Activated T-cell treated with anti-CD3 and anti-CD28 coated beads for 48 hours (primary cell): ENCODE measurements at regions not wholly inside any gene's neighbourhood (a gene's known extent, or its start where the extent isn't known, plus 50 kb on each side); places are given as distances from the start of the nearest gene placed in this dataset.
"Not testable (repeated sequence)": the region's sequence is repeated elsewhere in the genome, so short reads cannot be mapped to it uniquely, and the experiment has no call there.

Experiments
- DNase-seq: peaks from one replicate; pipeline ENCODE4 v3.0.0-alpha.2; 2020; ENCODE audit warnings: low read depth

DNA sequence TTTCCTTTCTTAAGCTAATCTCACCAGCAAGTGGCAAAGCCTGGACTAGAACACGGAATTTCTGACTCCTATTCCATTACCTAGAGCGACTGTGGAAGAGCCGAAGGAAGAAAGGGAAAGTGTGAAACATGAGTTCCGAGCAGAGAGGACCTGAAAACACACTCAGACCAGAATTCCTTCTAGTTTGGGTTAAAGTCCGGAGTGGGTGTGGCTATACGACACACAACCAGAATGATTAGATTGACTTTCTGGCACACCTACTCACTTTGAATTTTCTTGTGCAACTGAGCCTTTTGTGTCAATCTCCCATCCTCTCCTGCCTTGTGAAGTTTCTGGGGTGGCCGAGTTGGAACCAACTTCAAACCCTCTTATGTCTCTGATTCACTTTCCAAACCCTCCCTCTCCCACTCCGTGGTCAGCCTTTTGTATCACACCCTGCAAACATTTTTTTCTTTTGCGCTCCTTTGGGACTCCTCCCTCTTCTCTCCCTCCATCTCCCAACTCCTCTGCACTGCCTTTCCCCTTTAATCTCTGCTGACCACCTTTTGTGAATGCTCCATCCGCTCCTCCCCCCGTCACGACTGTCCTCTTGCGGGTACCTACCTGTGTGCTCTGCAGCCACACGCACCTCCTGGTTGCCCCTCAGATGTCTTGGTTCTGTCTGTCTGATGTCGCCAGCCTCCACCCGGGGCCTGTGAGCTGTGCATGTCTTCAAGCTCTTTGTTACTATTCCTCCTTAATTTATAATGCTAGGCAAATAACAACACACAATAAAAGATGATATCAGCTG lies 86.3 kb upstream of the BLID start:
- DNase-seq, result no peak

DNA sequence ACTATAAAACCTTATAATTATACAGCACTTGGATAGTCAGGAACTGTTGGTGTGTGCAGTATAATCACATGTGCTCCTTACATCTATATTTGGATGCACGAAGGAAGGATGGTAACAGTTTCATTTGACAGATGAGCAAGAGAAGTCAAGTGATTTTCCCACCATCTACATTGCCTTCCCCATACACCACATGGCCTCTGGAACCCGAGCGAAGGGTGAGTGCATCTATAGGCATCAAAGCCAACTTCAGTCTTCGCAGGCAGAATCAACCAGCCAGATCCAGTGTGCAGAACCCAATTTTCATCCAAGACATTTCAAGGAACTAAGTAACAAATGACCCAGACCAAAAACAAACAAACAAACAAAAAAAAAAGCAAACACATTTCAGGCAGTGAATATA lies 85.1 kb upstream of the BLID start:
- no peak for DNase-seq

DNA sequence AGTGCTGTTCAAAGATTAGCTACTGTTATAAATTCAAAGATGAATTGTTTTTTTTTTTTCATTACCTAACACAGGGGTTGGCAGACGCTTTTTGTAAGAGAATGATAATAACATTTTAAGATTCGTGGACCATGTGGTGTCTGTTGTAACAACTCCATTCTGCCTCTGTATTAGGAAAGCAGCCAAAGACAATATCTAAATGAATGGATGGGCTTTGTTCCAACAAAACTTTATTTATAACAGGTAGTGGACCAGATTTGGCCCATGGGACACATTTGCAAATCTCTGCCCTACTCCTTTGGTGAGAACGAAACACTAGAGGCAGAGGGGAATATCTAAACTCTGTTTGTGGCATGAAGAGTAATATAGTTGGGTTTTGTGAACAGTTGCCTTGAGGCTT lies 83.6 kb upstream of the BLID start:
- no peak for DNase-seq

DNA sequence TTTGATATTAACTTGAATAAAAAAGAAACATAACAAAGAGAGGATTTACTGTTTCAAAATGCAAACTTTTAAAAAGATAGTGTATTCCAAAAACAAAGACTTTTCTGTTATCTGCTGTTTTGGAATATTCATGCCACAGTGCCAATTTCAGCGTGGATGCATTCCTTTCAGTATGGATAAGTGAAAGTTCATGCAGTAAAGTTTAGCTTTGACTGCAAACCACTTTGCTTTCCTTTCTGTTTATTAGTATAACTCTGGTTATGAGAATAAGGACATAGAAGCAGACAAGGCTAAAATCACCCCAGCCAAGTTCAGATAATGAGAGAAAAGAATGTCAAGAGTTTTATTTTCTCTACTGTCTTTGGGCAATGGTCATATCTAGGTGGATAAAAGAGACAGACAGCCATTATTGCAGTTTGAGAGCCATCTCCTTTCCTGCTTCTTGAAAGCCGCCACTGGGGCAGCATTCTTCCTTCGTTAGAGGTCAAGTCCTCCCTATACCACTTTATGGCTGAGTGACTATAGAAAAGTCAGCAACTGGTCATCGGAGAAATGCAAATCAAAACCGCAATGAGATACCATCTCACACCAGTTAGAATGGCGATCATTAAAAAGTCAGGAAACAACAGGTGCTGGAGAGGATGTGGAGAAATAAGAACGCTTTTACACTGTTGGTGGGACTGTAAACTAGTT lies 82.4 kb upstream of the BLID start:
- no peak for DNase-seq

DNA sequence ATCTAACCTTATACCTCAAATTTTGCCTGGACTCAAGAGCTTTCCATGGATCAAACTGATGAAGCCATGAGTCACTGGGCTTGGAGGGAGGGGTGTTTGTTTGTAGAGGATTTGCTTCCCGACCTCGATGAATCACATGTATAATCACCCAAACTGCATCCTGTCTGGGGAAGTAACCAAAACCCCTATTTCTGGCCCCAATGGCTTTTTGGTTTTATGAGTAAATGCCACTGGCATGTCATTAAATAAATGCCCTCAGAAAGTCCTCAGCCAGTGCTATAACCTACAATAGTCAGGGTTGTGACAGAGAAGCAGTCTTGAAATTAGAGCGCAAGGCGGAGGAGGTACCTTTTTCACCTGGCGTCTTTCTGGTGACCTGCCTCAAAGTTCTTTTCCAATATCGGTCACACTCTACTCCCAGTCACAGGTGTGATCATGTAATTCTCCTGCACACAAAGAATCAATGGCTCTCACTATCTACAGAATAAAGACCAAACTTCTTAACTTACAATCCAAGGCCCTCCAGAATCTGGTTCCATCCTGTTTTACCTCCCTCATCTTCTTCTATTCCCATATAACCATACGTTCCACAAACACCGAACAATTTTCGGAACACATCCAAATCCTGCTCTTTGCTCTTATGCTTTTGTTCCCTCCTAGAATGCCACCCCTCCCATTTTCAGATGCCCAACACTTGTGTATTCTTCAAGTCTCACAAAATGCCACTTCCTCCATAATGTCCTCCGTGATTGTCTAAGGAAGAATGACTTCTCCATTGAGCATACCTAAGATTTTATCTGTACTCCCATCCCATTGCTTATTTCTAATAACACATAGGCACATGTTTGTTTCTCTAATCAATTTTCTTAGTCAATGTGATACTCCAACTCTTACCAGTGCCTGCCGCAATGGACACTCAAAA lies 81.3 kb upstream of the BLID start:
- no peak for DNase-seq

DNA sequence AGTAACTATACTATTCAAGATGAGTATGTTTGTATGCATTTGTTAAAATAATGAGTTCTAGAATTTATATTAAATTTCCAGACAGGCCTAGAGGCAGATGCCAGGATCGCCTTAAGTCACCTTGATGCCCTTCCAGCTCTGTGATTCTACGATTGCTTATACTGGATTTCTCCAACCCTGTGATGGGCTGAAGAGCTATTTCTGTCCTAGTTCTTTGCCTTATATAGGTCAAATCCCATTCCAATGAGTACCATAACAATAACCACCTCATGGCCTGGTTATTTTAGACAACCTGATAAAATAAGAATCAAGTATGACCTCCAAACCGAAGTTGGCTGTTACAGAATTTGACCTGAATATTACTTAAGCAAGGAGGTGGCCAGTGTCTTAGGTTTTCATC lies 79.8 kb upstream of the BLID start:
- DNase-seq, result no peak

DNA sequence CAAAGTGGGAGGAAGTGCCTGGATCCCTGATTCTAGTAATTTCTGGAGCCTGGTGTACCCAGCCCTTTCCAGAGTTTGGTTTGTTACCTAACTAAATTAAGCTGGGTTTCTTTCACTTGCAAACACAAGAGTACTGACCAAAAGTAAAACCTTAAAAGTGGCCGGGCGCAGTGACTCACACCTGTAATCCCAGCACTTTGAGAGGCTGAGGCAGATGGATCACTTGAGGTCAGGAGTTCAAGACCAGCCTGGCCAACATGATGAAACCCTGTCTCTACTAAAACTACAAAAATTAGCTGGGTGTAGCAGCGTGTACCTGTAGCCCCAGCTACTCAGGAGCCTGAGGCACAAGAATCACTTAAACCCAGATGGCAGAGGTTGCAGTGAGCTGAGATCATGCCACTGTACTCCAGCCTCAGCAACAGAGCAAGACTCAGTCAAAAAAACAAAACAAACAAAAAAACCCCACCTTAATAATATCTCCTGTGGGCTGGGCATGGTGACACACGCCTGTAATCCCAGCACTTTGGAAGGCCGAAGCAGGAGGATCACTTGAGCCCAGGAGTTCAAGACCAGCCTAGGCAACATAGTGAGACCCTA lies 78.0 kb upstream of the BLID start:
- not testable (repeated sequence) for DNase-seq

DNA sequence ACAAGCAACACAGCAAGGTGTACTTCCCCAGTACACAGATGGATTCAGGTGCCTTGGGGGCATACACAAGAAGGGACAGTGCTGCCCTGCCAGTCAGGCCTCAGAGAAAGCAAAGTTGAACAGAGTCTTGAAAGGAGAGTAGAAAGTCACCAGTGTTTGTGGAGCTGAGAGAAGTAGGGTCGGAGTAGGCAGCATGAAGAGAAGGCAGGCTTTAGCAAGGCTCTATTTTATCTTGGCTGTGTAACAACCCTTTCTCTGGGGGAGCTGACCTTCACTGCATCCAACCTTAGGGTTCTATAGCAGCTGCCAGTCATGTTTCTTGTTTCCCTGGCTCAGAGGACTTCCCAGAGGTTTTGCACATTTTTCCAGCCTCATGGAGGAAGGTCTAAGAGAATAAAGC lies 77.4 kb upstream of the BLID start:
- DNase-seq, result no peak

DNA sequence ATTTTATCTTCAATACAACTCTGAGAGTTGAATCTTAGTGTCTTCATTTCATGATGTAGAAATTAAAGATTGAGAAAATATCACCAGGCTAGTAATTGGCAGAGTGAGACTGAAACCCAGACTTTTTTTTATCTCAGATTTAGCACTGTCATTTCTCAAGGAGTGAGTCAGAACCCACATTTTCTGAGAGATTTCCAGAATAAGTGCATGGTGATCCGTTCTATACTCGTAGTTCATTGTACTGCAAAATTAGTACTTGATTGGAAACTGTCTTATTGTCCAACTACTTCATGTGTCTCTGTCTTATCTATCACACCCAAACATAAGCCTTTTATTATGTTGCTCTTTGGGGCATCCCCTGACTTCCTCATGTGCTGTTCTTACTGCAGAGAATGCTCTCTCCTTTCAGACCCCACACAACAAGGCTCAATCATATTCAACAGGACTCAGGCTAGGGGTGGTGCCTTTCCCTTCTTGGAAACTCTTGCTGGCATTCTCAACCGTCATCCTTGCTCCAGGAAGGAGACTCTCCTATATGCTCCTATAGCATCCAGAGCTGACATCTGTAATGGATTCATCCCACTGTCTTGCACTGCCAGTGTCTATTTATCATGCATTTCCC lies 76.7 kb upstream of the BLID start:
- no peak for DNase-seq

DNA sequence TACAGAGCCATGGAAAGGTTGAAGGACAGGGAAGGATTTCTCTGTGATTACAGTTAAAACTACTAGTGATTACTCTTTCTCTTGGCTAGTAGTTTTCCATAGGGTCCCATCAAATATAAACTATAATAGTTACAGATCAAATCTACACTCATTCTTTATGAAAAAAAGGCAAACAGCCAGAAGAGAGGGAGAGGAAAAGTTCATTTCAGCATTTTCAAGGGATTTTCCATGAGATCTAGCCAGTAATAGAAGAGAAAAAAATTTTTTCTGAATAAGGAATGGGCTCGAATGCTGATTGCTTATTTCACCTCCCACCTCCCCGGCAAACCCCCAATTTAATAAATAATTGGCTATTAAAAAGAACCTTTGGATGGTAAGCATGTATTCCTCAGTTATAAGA lies 74.8 kb upstream of the BLID start:
- no peak for DNase-seq

DNA sequence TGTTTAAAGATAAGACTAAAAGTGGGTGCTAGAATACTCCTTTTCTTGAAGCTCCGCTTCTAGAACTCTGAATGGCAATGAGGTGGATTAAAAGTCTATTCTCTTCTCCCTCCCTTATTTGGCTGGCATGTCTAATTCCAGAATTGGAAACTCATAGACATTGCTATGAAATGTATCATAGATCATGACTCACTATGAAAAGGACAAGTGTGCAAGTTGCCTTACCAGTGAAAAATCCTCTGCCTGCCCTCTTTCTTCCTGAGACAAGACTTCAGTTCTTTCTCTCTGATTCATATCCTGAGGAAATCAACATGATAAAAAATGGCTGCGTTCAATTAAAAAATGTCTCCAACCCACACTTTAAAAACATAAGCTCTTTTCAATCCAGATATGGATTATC lies 73.2 kb upstream of the BLID start:
- DNase-seq, result no peak

DNA sequence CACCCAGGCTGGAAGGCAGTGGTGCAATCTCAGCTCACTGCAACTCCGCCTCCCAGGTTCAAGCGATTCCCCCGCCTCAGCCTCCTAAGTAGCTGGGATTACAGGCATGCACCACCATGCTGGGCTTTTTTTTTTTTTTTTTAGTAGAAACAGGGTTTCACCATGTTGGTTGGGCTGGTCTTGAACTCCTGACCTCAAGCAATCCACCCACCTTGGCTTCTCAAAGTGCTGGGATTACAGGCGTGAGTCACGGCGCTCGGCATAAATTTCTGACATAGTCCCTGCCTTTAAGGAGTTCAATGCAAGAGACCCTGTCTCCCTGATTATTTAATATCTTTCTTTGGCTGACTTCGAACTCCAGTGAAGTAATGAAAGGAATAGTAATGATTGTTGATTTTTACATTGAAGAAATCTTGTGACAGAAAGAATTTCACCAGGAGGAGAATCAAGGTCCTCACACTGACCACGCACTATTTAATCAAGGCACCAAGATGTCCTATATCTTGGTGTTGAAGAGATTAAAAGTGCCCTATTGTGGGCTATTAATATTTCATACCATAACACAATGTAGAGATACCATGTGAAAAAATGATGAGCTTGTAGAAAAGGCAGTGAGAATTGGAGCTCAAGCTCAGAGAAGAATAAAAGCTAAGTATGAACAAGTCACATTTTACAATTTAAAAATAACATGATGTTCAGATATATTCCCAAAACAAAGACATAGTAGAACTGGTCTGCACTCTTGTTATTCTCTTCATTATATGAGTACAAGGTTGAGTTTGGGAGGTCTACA lies 71.6 kb upstream of the BLID start:
- no peak for DNase-seq

DNA sequence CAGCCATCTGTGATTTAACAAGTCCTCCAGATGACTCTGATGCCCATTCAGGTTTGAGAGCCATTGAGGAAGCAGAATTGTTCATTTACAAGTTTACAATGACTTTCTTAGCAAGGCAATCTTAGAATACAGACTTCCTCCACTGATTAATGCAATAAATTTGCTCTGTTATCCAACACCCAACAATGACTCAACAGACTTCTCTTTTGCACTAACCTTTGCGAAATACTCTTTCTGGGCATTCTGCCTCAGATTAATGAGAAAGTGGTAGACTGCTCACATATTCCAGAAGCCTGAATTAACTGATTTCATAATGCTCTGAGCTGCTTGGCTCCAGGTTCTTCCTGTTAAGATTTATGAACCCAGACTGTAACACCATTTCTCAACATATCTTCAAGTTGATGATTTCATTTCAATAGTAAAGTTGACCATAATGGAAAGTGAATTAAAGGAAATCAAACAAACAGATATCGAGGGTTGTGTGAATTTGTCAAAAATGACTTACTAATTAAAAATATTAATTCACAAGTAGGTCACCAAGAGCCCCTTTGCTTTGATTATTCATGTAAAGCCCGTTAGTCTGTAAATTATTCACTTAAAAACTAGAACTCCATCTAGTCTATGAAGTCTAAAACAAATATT lies 70.5 kb upstream of the BLID start:
- no peak for DNase-seq

DNA sequence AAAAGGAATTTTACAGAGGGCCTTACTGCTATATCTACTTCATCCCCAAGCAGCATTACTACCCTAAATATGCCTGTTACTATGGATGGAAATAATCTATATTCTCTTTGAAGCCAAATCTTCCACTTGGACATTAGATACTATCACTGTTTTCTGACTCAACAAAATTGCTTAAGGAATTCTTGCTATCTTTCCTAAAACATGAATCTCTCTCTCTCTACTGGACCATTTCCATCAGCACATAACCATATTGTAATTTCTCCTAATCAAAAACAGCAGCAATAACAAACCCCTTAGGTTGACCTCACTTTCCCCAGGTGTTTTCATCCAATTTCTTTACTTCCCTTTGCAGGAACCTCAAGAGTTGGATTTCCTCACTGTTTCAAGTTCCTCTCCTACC lies 67.9 kb upstream of the BLID start:
- DNase-seq, result no peak

DNA sequence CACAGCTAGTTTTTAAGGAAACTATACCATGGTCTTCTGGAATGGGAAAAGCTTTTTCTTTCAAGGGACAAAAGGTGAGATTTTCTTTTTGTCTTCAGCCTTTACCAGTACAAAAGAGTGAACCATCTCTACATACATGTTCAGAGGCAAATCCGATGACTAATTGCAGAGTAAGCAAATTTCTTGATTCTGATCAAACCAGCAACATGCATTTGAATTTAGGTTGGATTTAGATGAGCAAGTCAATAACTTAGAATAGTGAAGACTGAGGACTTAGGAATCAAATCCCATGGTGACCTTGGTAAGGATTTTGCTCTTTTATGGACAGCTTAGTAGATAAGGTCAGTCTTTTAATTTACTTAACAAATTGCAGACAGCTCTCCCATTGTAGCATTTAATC lies 65.9 kb upstream of the BLID start:
- DNase-seq, result no peak

DNA sequence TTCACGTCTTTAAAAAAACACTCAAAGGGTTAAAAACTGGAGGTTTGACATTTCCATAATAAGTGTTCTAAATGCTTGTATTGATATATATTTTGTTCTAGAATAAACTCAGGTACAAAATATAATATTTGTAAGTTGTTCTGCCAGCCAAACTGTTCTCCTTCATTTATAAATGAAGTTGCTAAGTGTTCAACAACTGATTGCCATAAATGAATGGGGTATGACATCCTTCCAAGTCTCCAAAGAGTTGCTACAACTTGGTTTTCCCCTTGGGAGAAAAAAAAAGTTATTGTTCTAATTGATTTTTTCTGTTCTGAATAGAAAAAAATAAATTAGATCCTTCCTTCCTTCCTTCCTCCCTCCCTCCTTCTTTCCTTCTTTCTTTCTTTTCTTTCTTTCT lies 65.4 kb upstream of the BLID start:
- no peak for DNase-seq

DNA sequence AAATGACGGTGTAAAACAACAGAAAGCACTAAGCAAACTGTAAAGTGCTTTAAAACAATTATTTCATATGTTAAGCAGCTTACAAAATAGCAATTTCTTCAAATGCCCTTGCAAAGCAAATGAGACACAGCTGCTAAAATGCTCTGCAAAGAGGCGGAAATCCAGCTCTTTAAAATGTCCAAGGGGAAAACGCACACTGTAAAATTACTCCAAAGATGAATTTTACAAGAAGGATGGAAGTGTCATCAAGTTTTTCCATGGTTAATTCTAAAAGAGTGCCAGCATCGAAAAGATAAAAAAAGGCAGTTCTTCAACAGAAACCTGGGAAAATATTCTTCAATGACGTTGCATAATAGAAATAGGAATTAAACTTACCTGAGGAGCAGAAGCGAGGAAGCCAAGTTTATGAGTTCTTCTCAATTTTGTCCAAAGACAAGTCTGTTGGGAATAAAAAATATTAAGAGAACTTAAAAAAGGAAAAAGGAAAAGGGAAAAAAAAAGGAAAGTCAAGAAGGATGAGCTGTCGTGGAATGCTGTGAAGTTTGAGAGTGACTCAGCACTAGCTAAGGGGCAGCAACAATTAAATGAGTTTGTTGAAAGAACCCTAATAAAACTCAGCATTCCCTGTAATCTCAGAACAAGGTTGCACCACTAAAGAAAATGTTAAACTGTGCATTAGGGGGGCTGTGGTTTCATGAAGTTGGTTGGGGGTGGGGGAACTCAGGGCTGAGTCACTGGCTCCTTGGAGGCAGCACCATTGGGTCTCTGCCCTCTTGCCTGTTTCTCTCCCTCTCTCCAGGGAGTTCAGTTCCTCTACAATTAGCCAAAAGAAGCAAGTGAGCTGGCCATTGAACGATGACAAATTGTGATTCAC lies 64.2 kb upstream of the BLID start:
- no peak for DNase-seq

DNA sequence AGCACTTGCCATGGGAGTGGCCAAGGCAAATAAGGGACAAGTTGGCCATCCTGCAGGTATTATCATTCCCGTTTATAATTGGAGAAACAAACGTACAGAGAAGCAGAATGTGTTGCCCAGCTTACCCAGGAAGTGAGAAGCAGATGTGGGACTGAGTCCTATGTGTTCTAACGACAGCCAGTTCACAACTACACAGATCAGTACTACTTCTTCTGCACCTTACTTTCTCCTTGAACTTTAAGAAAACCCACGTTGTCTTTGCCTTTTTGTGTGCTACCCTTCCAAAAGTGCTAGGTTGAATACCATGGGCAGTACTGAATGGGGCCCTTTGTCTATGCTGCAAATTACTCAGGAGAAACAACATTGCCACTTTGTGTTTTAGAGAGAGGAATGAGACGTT lies 62.8 kb upstream of the BLID start:
- no peak for DNase-seq

DNA sequence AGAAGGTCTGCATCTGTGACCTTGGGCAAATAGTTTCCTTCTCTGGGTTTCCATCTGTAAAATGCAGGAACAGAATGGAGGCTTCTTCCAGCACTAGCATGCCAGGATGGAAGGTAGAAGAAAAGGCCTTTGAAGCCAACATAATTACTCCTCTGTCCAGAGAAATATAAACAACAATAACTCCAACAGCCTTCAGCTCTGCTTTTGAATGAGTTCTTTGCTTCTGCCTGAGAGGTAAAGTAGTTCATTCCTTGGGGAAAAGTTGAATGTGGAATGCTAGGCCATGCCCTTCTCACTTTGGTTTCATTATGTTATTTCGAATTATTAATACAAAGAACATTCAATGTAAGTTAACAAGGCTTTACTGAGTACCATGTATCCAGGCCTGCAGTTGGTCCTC lies 61.2 kb upstream of the BLID start:
- no peak for DNase-seq

DNA sequence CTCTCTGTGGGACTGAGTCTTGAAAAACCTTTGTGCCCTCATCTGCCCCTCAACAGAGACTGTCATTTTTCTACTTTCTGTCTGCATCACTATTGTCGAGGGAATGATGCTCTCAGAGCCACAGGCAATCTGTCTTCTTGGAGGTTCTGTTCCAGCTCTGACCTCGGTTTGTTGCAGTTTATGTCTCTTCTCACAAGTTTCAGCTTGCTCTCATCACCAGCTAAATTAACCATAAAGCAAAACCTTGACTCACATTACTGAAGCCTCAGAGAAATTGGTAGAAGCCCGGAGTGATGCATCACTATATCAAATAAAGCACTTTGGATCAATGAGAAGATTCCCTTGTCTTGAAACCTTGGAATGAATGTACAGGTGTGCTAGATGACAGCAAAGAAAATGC lies 60.6 kb upstream of the BLID start:
- no peak for DNase-seq
